A204.1 (cell line): ENCODE measurements at regions not wholly inside any gene's neighbourhood (a gene's known extent, or its start where the extent isn't known, plus 50 kb on each side); places are given as distances from the start of the nearest gene placed in this dataset.

Source experiments
- FAIRE-seq: peaks from 2 replicates; lab custom pipeline; 2012; peaks lifted over from hg19 to GRCh38; lab: Jason Lieb, UNC

DNA sequence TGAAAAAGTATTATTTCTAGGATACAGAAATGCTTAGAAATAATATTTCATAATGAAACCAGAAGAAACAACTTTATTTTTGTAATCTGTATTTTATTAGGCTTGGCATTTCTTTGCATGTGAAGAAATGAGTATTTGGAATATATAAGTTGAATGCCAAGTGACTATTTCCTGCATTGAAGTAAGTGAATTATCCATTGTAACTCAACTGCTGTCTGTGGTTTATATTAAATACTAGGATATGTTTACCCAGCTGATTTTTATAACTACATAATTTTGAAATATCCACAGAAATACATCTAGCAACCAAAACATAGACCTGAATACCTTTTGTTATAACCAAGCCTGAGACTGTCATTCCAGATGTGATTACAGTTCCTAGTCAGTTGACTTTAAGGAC, 207.6 kb downstream of the THBS2 start:
- FAIRE-seq: no peak

DNA sequence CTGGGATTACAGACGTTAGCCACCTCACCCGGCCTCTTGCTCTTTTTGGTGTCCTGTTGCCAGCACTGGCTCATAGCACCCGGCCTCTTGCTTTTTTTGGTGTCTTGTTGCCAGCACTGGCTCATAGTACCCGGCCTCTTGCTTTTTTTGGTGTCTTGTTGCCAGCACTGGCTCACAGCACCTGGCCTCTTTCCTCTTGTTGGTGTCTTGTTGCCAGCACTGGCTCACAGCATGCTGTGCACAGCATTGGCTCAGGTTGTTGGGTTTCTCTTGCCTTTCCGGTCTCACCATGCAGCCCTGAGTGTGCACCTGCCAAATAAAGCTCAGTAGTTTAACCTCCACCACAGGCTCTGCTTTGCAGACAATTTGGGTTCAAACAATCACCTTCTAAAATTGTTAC, 208.2 kb downstream of the THBS2 start:
- no peak for FAIRE-seq

DNA sequence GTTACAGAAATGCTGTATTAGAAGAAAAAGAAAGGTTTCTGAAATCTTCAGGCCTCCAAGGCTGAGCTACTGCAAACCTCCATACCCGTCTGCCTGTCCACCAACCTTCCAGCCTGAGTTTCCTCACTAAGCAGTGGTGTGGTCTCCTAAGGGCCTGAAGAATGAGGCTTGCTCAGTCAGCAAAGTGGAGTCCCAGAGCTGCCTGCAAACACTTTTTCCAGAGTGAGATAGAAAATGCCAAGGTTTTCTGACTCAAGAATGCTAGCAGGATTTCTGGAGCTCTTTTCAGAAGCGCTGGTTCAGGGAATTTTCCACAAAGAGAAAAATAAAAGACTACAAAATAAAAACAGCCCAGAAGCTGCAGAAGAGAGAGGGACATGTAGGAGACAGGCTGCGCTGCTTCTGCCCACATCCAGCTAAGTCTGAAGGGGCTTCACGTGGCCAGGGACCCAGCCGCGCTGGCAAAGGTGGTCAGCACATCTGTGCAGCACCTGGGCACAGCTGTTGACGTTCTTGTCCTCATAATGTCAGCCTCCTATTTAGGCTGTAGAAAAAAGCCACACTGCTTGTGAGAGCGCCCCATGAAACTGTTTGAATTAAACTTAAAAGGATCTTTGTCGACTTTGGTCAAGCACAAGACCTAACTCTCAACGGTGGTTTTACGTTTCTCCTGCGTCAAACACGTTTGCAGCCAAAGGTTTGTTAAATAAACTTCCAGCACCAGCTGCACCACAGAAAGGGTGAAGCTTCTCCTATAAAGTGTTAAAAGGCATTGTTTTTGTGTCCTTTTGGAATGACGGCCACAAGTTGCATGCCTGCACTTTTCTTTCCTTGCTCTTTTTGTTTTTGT, 209.0 kb downstream of the THBS2 start:
- no peak for FAIRE-seq

DNA sequence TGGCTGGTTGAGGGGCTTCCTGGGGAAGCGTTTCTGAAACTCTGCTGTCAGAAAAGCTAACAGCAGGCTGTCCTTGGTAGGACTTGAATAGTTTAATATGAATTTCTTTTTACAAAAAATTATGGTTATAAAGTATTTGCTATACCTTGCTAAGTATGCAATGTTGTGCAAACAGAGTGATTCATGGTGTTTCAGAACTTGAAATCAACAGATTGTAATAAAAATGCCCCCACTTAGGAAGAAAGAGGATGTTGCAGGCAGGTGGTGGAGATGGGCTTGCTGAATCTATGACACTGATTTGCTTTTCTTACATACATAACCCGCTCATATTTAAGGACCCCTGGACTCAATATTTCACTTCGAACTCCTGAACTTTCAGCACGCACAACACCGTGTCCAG, 211.6 kb downstream of the THBS2 start:
- no peak for FAIRE-seq

DNA sequence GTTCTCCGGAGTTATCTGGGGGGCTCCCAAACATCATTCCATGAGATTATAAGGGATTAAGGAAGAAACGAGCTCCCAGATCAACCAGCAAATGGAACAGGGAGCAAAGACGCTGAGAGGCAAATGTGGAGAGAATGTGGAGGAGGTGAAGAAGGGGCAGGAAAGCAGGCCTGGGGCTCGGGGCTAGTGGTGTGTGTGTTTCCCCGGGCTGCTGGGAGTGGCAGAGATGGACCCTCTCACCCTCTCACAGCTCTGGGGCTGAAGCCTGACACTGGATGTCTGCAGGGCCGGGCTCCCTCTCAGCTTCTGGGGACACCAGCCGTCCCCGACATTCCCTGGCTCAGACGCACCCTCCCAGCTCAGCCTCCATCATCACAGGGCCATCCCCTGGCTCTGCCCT, 212.6 kb downstream of the THBS2 start:
- FAIRE-seq: no peak

DNA sequence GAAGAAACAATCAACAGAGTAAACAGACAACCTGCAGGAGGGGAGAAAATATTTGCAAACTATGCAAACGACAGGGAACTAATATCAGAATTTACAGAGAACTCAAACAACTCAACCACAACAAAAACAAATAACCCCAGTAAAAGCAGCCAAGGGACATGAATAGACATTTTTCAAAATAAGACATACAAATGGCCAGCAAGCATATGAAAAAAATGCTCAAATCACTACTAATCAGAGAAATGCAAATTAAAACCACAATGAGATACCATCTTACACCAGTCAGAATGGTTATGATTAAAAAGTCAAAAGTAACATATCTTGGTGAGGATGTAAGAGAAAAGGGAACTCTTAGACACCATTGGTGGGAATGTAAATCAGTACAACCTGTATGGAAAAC, 215.0 kb downstream of the THBS2 start:
- no peak for FAIRE-seq

DNA sequence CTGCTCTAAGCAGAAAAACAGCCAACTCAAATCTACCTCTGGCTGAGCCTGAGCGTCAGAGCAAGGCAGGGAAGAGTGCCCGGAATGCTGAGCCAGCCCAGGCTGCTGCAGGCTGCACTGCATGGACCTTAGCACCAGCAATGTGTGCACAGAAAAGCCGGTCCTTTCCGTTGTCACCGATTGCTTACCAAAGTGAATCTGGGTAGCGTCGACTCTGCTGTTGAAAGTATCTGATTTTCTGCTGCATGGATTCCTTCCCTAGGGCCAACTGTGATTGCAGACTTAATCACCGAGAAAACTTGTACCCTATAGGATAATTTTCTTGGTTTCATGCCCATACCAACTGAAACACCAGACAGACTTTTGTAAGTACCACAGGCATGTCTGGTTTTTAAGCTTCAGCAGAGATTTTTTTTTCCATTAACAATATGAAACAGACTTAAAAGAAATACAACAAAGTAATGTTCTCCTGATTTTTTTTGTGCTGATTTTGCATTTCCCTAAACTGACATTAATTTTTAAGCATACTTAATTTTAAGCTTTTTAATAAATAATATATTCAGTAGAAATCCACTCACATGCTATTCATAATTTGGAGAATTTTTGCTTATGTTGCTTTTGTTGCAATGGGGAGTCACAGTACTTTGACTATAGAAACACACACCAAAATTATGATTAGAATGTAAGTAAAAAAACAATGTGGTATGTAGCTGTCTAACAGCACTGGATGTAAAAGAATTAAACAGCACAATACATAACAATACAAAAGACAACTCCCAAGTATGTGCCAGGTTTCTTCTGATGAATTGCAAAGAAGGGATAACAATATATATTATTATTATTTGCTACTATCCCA, 218.0 kb downstream of the THBS2 start:
- no peak for FAIRE-seq

DNA sequence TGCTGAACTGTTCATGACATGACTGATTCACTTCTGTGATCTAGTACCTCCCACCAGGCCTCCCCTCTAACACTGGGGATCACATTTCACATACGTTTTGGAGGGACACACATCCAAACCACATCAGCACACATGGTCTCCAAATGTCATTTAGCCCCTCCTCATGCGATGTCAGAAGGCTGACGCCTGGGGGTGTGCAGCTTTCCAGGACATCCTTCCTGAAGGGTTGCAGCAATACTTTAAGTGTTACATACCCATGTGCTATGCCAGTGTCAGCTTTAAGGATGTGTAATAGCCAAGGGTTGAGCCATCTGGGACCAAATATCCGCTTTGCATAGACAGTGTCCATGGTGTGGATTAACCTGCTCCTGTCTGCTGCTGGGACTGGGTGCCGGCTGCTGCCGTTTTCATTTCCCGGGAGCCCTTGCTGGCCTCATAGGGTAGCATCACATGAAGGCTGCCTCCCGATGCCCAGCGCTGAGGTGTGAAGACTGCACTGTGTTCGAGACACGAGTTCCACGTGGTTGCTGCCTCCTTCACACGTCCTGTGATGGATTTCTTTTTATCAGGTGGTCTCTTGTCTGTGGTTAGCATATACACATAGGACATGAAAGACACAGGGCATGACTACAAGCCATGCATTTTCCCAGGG, 219.0 kb downstream of the THBS2 start:
- no peak for FAIRE-seq

DNA sequence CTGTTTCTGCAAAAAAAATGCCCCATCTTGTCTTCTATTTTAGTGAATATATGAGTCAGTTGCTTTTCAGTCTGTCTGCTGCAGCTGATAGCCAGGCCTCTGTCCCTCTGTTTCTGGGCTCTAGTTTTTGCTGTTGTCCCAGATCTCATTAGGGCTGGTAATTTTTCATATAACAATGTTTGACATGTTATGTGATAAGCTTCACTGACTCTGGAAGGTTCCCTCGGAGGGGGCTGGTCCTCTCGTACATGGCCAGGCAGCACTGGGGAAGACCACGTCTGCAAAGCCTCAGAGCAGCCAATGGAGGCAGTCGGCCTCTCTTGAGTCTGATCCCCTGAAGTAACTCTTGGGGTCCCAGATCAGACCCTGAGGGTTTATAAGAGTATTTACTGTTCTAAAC, 223.8 kb downstream of the THBS2 start:
- FAIRE-seq: no peak

DNA sequence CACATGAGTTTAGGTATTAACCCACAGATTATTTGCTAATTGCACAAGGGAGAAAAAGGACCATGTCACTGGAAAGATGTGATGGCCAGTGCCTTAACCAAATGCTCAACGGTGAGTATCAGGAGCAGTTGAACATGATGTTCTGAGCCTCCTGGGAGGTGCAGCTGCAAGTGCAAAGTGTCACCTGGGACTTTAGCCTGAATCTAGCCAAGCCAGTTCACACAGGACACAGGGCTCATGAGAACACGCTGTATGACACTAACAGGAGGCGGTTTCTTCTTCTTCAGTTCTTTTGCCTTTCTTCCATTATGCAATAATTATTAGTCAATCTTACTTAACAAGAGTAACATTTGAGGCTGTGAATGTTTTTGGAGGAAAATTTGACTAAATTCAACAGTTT, 225.3 kb downstream of the THBS2 start:
- FAIRE-seq: no peak

DNA sequence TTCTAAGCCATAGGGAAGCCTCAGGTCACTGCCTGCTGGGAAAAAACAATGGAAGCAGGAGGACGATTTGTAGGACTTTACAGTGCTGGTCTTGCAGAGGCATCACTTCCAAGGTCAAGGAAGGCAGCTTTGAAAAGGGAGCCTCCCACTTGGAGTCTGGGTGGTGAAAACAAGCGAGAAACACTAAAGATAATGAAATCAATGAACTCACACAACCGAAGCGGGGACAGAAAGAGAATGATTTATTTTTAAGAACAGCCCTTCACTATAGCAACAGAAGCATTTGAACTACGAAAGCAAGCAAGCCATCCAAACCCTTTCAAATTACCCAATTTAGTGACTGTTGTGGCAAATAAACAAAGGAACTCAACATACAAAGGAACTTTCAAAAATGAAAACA, 227.5 kb downstream of the THBS2 start:
- FAIRE-seq: no peak

DNA sequence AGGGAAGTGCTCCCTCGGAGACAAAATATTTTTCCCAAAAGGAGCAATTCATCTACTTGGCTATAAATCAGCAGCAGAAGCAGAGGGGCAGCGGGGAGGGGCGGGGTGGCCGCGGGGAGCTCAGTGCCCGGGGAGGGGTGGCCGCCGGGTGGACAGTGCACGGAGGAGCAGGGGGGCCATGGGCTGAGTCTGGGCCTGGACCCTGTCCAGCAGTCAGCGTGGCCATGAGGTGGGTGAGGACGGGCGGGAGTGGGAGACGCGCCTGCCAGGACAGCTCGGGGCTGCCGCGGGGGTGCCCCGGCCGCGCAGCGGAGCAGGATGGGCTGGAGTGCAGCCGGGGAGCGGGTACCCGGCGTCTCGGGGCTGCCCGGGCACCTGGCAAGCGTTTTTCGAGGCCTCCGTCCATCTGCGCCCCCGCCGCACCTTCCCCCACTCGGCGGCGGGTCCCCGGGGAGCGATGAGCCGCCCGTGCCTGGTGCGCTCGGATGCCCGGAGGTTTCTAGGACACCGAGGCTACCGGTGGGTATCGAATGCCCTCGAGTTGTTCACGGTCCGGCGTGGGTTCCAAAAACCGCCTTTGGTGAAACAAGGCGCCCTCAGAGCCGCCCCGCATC, 229.5 kb downstream of the THBS2 start:
- FAIRE-seq: no peak

DNA sequence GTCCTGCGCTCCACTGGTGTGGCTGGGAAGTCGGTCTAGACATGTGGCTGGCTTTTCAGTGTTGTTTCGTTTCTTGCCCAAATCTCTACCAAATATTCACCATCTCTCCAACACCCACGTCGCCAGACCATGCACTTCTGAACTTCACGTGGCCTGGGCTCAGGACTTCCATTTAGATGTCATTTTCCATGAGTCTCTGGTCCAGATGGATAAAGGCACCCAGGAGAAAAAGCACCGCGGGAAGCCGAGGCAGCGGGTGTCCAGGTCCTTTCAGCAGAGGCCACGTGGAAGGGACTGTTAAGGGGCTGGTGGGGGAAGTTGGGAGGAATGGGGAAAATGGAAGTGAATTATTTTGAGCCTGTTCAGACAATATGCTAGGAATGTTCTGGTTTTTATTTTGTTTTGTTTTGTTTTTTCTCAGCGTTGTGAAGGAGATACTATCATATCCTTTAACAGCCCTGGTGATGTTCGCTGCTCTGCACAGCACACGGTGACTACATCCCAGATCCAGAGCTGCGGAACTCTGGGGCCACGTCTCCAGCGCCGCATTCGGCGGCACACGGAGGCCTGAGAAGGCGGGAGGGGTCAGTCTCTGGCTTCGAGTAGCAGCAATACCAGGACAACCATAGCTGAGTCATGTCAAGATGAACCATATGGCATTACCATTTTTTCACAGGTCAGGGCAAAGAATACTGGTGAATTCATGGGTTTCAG, 230.3 kb downstream of the THBS2 start:
- no peak for FAIRE-seq

DNA sequence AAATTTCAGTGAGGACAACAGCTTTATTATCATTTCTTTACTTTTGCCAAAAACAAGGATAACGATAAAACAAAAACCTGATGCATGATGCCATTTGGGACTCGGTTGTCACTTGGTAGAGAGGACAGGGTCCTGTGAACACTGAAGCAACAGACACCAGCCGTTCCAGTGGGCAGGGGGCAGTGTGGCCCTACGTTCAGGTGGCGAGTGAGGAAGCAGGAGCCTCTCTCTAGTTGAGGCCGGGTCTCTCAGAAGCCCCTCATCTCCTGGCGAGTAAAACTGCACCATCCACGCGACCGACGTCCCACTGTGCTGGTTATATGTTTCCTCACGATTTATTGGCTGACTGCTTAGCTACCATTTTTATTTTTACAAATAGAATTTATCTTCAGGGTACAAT, 231.6 kb downstream of the THBS2 start:
- no peak for FAIRE-seq

DNA sequence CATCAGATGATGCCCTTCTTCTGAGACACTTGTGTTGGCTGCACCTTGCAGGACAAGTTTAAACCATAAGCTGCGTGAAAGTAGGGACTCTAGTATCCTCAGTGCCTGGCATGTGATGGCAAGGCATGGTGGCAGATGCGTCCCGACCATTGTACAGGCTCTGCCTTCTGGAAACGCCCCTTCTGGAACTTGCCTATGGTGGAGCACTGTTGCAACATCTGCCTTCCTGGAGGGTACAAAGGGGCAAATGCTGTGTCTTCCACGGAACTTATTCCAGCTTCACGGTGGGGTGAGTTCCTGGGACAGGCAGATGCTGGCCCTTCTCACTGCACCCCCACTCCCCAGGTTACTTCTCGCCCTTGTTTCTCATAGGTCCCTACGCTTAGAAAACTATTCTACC, 232.8 kb downstream of the THBS2 start:
- FAIRE-seq: no peak

DNA sequence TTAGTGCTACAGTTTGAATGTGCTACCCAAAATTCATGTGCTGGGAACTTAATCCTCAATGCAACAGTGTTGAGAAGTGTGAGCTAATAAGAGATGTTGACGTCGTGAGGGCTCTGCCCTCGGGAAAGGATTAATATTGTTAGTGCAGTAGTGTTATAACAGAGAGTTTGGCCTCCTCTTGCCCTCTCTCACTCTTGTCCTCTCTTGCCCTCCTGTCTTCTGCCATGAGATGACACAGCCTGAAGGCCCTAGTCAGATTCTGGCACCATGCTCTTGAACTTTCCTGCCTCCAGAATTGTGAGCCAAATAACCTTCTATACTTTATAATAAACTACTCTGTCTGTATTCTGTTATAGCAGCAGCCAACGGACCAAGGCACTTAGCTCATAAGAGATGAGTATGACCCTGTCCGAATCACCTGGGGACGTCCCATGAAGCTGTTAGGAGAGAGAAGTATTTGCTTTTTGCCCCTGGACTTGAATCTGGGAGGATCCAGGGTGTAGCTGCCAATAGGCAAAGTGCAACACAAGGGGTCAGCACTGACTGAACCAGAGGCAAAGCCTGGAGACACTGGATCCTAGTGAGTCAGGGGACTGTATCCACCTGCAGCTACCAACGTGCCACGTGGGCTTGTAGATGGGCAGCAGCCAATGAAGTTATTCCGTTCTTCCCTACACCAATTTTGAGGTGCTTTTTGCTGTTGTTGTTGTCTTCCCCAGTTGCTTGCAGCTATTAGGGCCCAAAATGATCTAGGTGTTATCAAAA, 233.7 kb downstream of the THBS2 start:
- FAIRE-seq: no peak

DNA sequence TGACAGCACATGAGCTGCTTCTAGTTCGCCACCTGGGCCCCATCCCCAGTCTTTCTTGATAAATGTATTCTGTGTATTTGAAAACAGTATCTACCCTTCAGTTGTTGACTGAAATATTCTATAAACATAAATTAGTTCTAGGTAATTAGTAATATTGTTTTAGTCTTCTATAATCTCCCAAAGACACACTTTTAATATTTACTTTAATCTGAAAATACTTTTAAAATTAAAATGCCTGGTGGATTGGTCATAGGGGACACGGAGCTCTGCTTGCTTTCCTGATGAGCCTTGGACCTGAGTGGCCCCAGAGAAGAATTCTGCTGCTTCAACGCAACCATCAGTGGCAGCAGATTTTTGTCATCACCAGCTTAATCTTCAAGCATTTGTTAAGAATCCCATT, 234.5 kb downstream of the THBS2 start:
- no peak for FAIRE-seq

DNA sequence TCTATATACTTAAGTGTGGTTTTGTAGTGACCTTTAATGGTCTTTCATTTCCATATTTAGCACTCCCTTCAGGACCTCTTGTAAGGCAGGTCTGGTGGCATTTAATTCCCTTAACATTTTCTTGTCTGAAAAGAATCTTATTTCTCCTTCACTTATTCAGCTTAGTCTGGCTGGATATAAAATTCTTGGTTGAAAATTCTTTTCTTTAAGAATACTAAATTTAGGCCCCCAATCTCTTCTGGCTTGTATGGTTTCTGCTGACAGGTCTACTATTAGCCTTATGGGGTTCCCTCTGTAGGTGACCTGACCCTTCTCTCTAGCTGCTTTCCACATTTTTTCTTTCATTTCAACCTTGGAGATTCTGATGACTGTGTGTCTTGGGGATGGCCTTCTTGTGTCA, 236.9 kb downstream of the THBS2 start:
- FAIRE-seq: no peak

DNA sequence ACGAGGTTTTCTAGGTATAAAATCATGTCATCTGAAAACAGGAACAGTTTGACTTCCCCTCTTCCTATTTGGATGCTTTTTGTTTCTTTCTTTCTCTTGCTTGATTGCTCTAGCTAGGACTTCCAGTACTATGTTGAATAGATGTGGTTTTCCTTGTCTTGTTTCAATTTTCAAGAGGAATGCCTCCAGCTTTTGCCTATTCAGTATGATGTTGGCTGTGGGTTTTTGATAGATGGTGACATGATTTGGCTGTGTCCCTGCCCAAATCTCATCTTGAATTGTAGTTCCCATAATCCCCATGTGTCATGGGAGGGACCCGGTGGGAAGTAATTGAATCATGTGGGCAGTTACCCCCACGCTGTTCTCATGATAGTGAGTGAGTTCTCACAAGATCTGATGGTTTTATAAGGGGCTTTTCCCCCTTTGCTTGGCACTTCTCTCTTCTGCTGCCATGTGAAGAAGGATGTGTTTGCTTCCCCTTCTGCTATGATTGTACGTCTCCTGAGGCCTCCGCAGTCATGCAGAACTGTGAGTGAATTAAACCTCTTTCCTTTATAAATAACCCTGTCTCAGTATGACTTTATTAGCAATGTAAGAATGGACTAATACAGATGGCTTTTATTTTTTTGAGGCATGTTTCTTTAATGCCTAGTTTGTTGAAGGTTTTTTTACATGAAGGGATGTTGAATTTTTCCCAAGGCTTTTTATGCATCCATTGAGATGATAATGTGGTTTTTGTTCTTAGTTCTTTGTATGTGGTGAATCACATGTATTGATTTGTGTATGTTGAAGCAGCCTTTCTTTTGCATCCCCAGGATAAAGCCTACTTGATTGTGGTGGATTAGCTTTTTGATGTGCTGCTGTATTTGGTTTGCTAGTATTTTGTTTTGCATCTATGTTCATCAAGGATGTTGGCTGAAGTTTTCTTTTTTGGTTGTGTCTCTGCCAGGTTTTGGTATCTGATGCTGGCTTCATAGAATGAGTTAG, 239.1 kb downstream of the THBS2 start:
- no peak for FAIRE-seq

DNA sequence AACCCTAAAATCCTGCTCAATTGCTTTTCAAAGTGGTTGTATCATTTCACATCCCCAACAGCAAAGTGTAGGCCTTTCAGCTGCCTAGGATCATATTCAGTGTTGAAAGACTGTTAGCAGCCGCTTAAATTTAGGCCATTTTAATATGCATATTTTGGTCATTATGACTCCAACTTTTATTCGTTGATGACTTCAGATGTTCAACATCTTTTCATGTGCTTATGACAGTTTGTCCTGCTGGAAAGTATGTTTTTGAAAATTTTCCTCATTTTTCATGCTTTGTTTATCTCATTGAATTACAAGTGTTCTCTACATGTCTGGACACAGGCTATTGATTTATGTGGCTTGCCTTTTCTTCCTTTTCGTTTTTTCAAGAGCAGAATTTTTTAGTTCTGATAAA, 244.0 kb downstream of the THBS2 start:
- no peak for FAIRE-seq
